A673 (cell line): ENCODE measurements at regions not wholly inside any gene's neighbourhood (a gene's known extent, or its start where the extent isn't known, plus 50 kb on each side); places are given as distances from the start of the nearest gene placed in this dataset.

Experiments used
- BruUV-seq: library from RNA; stranded (reverse); fragments of 400-500 nt; replicated peaks from 2 replicates; lab custom pipeline; 2021; lab: Mats Ljungman, UMichigan
- CTCF ChIA-PET: fragments of 300-600 bp; sonication (Branson Sonifier 250); formaldehyde crosslinking; loops from one replicate; lab custom pipeline; 2022; ENCODE audit warnings: antibody characterized with exemption; lab: Charles Lee
- POLR2A ChIA-PET: fragments of 300-600 bp; sonication (Branson Sonifier 250); formaldehyde crosslinking; loops from one replicate; lab custom pipeline; 2022; ENCODE audit warnings: antibody characterized with exemption; ENCODE audit not compliant: low non-redundant PET; lab: Charles Lee
- DNase-seq: peaks from one replicate; pipeline ENCODE4 v3.0.0-alpha.2; 2015; ENCODE audit warnings: low spot score
- H3K27ac ChIP-seq: fragments of 200-600 bp; sonication (generic); 2 replicates; pipeline ENCODE4 v1.5.1; 2016; ENCODE audit warnings: mixed run types, low read depth, mild to moderate bottlenecking, mixed read lengths, antibody characterized with exemption, low read length; ENCODE audit not compliant: poor library complexity, severe bottlenecking
- H3K27me3 ChIP-seq: fragments of 200-600 bp; sonication (generic); replicated peaks from 2 replicates; pipeline ENCODE4 v1.6.1; 2017; ENCODE audit warnings: mixed run types, low read depth, mild to moderate bottlenecking, mixed read lengths, antibody characterized with exemption, low read length; ENCODE audit not compliant: insufficient read depth, poor library complexity
- H3K36me3 ChIP-seq: fragments of 200-600 bp; sonication (generic); 2 replicates; pipeline ENCODE4 v1.6.1; 2016; ENCODE audit warnings: mixed run types, mild to moderate bottlenecking, mixed read lengths, antibody characterized with exemption, low read length; ENCODE audit not compliant: insufficient read depth, poor library complexity, severe bottlenecking
- H3K4me1 ChIP-seq: fragments of 200-600 bp; sonication (generic); 2 replicates; pipeline ENCODE4 v1.6.1; 2017; ENCODE audit warnings: mixed run types, mild to moderate bottlenecking, mixed read lengths, antibody characterized with exemption, low read length; ENCODE audit not compliant: insufficient read depth, poor library complexity, severe bottlenecking
- H3K4me3 ChIP-seq: fragments of 200-600 bp; sonication (generic); 2 replicates; pipeline ENCODE4 v1.5.1; 2016; ENCODE audit warnings: low read depth, mixed run types, mild to moderate bottlenecking, mixed read lengths, low read length; ENCODE audit not compliant: poor library complexity, severe bottlenecking
- H3K9me3 ChIP-seq: fragments of 200-600 bp; sonication (generic); 2 replicates; pipeline ENCODE4 v1.6.1; 2016; ENCODE audit warnings: mixed run types, low read depth, mild to moderate bottlenecking, mixed read lengths, antibody characterized with exemption, low read length; ENCODE audit not compliant: poor library complexity, severe bottlenecking
- EZH2 ChIP-seq: fragments of 200-600 bp; sonication (generic); IDR thresholded peaks from 2 replicates; pipeline ENCODE4 v1.6.1; 2017; ENCODE audit warnings: borderline replicate concordance, low read depth, mild to moderate bottlenecking, mixed read lengths, antibody characterized with exemption, low read length; ENCODE audit not compliant: poor library complexity, severe bottlenecking
- intact Hi-C: fragments of 100-400 bp; cut with micrococcal nuclease; formaldehyde crosslinking; loops from one replicate; pipeline ENCODE4 v1.10.0; 2022; ENCODE audit not compliant: unreplicated experiment
- TF ChIP-seq, protein P1 (sequence below): fragments of 300-800, 200-600 bp; sonication (generic); conservative IDR thresholded peaks from 2 replicates; pipeline ENCODE4 v1.5.1; 2017; ENCODE audit warnings: low read depth, mild to moderate bottlenecking, antibody characterized with exemption, low read length, moderate library complexity, mixed read lengths

- peaks cover 27% of the 10 kb centered on the region for H3K4me1 ChIP-seq
- BruUV-seq = no TSS peak
- TF ChIP-seq, protein P1, sequence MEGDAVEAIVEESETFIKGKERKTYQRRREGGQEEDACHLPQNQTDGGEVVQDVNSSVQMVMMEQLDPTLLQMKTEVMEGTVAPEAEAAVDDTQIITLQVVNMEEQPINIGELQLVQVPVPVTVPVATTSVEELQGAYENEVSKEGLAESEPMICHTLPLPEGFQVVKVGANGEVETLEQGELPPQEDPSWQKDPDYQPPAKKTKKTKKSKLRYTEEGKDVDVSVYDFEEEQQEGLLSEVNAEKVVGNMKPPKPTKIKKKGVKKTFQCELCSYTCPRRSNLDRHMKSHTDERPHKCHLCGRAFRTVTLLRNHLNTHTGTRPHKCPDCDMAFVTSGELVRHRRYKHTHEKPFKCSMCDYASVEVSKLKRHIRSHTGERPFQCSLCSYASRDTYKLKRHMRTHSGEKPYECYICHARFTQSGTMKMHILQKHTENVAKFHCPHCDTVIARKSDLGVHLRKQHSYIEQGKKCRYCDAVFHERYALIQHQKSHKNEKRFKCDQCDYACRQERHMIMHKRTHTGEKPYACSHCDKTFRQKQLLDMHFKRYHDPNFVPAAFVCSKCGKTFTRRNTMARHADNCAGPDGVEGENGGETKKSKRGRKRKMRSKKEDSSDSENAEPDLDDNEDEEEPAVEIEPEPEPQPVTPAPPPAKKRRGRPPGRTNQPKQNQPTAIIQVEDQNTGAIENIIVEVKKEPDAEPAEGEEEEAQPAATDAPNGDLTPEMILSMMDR = peak; percentile 89
- no peak for TF ChIP-seq EZH2
- peaks cover 81% of the 10 kb centered on the region for H3K36me3 ChIP-seq
- no peaks in the 10 kb centered on the region for H3K9me3 ChIP-seq
- intact Hi-C loops = loop anchor here (1.0 to 10.0 kb wide), 5 partner anchors 56 to 972 kb away; no protein-coding TSS in a partner anchor
- peak overlapping the region; percentile 60 for H3K27ac ChIP-seq
- no peak overlapping the region for H3K4me3 ChIP-seq
- no peaks in the 10 kb centered on the region for H3K27me3 ChIP-seq
- ChIA-PET CTCF (interaction anchor here (0.6 to 1.1 kb wide), 6 partner anchors 42 to 669 kb away, joined by 3 read pairs; no protein-coding TSS in a partner anchor), POLR2A (no interaction called here)
- DNase-seq = peak; percentile 90
Measured at GRCh38 chr2:16608661-16609643, 56.7 kb downstream of the CYRIA start.

- TF ChIP-seq, protein P1 = no peak
- ChIA-PET POLR2A (no interaction called here), CTCF (no interaction called here)
- BruUV-seq = no TSS peak
- Histone ChIP-seq H3K4me3 (no peak overlapping the region), H3K4me1 (peaks cover 17% of the 10 kb centered on the region), H3K9me3 (no peaks in the 10 kb centered on the region), H3K27me3 (no peaks in the 10 kb centered on the region), H3K27ac (no peak overlapping the region), H3K36me3 (peaks cover 80% of the 10 kb centered on the region)
- intact Hi-C loops = loop anchor here (5.0 to 10.0 kb wide), 2 partner anchors 288 to 970 kb away; no protein-coding TSS in a partner anchor
- DNase-seq = no peak
Measured at GRCh38 chr2:16607301-16607700, 58.3 kb downstream of the CYRIA start.

DNA sequence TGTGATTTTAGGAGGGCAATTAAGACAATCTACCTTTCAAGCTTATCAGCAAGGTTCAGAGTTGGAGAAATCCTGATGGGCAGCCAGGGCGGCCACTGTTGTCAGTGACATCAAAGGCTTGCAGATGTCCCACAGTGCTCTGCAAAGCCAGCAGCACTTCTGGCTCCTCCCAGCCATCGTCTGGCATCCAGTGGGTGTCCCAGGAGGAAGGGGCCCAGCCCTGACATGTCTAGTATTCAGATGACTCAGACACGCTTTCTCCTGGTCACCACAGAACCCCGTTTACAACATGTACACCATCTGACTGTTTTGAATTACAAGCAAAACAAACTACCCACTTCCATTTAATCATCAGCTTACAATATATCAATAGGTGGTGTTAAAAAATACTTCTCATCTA is 61.4 kb downstream of the CYRIA start:
- Histone ChIP-seq H3K27ac (no peak overlapping the region), H3K9me3 (no peaks in the 10 kb centered on the region), H3K4me1 (peaks cover 10% of the 10 kb centered on the region), H3K4me3 (no peak overlapping the region), H3K36me3 (peaks cover 86% of the 10 kb centered on the region), H3K27me3 (no peaks in the 10 kb centered on the region)
- intact Hi-C loops = loop anchor here (10.0 kb wide), 1 partner anchor 291 kb away; no protein-coding TSS in a partner anchor
- TF ChIP-seq, protein P1 = no peak
- no peak for TF ChIP-seq EZH2
- DNase-seq = no peak
- POLR2A ChIA-PET = no interaction called here
- BruUV-seq = no TSS peak
- CTCF ChIA-PET = no interaction called here
